PC-3 (cell line): ENCODE measurements at regions not wholly inside any gene's neighbourhood (a gene's known extent, or its start where the extent isn't known, plus 50 kb on each side); places are given as distances from the start of the nearest gene placed in this dataset.

Experiments
- CTCF ChIP-seq: fragments of 300-600 bp; sonication (generic); conservative IDR thresholded peaks from 2 replicates; pipeline ENCODE4 v1.5.1; 2017; ENCODE audit warnings: antibody characterized with exemption, low read depth, mild to moderate bottlenecking, low read length
- EZH2 ChIP-seq: fragments of 300-600 bp; sonication (generic); IDR thresholded peaks from one replicate; pipeline ENCODE4 v1.6.1; 2017; ENCODE audit warnings: antibody characterized with exemption, mild to moderate bottlenecking, low read length; ENCODE audit not compliant: unreplicated experiment
- EZH2phosphoT487 ChIP-seq: fragments of 300-600 bp; sonication (generic); IDR thresholded peaks from 2 replicates; pipeline ENCODE4 v1.6.1; 2018; ENCODE audit warnings: mild to moderate bottlenecking, antibody characterized with exemption, low read length, borderline replicate concordance

GRCh38 chr3:144282313-144282712 is 310.7 kb downstream of the DIPK2A start:
- no peak for TF ChIP-seq CTCF
- TF ChIP-seq EZH2, result no peak
- no peak for TF ChIP-seq EZH2phosphoT487
